ENCODE measurements at regions not wholly inside any gene's neighbourhood (a gene's known extent, or its start where the extent isn't known, plus 50 kb on each side); places are given as distances from the start of the nearest gene placed in this dataset.

DNA sequence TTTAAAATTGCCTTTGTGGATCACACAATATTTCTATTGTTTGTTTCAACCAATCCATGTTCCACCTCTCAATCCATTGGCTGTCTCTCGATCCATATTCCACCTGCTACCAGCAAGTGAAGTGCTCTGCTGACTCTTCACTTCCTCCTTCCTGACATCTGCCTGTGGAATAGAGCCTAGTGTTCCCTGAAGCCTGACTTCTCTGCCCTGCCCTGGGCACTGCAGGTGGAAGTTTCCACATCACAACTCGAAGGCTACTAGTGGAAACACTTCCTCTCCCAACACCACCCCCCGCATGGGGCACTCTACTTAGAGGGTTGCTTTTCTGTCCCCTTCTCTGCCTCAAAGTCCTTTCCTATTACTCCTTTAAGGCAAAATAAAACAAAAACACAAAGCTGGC lies 563.8 kb upstream of the IGFBP3 start (continued):
- TF ChIP-seq CREM (IDR thresholded peaks at IDR 0.05; ENCODE audit: low read depth) (no peak), RBBP5 (conservative IDR thresholded peaks at IDR 0.05) (no peak), PAX5 (IDR thresholded peaks at IDR 0.05; ENCODE audit: borderline replicate concordance, low read depth, low read length) (no peak), CHD2 (IDR thresholded peaks at IDR 0.05; ENCODE audit: borderline replicate concordance, low read depth, low read length) (no peak), HDAC2 (IDR thresholded peaks at IDR 0.05) (no peak), CUX1 (IDR thresholded peaks at IDR 0.05; ENCODE audit: insufficient replicate concordance, low read depth, low read length) (no peak), MXI1 (IDR thresholded peaks at IDR 0.05; ENCODE audit: low read depth, low read length) (no peak)
- TF ChIP-seq, protein P1, sequence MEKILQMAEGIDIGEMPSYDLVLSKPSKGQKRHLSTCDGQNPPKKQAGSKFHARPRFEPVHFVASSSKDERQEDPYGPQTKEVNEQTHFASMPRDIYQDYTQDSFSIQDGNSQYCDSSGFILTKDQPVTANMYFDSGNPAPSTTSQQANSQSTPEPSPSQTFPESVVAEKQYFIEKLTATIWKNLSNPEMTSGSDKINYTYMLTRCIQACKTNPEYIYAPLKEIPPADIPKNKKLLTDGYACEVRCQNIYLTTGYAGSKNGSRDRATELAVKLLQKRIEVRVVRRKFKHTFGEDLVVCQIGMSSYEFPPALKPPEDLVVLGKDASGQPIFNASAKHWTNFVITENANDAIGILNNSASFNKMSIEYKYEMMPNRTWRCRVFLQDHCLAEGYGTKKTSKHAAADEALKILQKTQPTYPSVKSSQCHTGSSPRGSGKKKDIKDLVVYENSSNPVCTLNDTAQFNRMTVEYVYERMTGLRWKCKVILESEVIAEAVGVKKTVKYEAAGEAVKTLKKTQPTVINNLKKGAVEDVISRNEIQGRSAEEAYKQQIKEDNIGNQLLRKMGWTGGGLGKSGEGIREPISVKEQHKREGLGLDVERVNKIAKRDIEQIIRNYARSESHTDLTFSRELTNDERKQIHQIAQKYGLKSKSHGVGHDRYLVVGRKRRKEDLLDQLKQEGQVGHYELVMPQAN (conservative IDR thresholded peaks at IDR 0.05), result no peak
